Spleen (tissue), 7 donors: ENCODE measurements at regions not wholly inside any gene's neighbourhood (a gene's known extent, or its start where the extent isn't known, plus 50 kb on each side); places are given as distances from the start of the nearest gene placed in this dataset.

Experiments used
- CTCF ChIP-seq, 11 experiments: fragments of 200-600 bp in 7 of 11; fragments of 450-650 bp in 4 of 11; sonication (generic) in 4 of 11; IDR thresholded peaks in 8 of 11; conservative IDR thresholded peaks in 3 of 11; 1 replicate in 7 of 11; 2 replicates in 4 of 11; pipeline versions ENCODE4 v1.4.0 to v1.8.0; 2016 to 2021; ENCODE audit warnings: antibody characterized with exemption in 11 of 11, inconsistent platforms in 4 of 11, mild to moderate bottlenecking in 1 of 11
- POLR2A ChIP-seq, 3 donors: fragments of 450-650 bp; IDR thresholded peaks; one replicate each; pipeline ENCODE4 v1.5.1; 2017; ENCODE audit warnings: antibody characterized with exemption in 3 of 3, mild to moderate bottlenecking in 1 of 3
- POLR2AphosphoS5 ChIP-seq, 3 donors: sonication (generic); formaldehyde crosslinking; IDR thresholded peaks; one replicate each; pipeline ENCODE4 v1.5.1; 2017; ENCODE audit warnings: antibody characterized with exemption in 3 of 3
- donor health status: DM: no; HTN: no; CAD: no; lungs with moderate emphysema.
- donor health status: DM: no; HTN: no; CAD: no.
- donor health status: DM: no; HTN: no; CAD: no.

GRCh38 chr7:23944131-23944530 lies 234.1 kb downstream of the STK31 start:
- TF ChIP-seq CTCF (IDR thresholded peaks at IDR 0.05 in 8 of 11, conservative IDR thresholded peaks at IDR 0.05 in 3 of 11) (no peak), POLR2A (IDR thresholded peaks at IDR 0.05) (no peak), POLR2AphosphoS5 (IDR thresholded peaks at IDR 0.05) (no peak)
